ENCODE measurements at regions not wholly inside any gene's neighbourhood (a gene's known extent, or its start where the extent isn't known, plus 50 kb on each side); places are given as distances from the start of the nearest gene placed in this dataset.

DNA sequence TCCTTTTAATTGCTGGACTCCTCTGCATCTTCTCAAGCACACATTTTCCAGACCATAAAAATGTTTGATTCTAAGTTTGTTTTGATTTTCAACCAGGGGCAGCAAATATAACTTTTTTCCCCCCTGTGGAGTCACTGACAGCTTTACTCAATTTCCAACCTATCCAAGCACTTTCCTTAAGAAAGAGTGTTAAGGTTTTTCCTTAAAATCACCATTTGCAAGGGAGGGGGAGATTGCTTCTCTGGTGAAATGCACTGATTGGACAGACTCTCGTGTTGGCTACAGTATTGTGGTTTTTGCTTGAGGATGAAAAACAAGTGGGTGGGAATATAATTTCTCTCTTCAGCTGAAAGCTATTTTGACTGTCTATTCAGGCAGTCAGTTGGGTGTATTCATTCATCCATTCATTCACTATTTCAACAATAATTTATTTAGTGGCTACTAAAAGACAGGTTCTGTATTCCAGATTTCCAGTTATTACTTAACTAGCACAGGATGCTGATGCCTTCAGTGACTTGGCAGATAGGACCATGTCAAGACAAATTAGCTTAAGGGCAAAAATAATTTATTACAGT lies 146.3 kb downstream of the BAMBI start:
- peak; percentile 47 for DNase-seq (ENCODE audit: low read depth)
- no peak for TF ChIP-seq CTCF (IDR thresholded peaks at IDR 0.05; ENCODE audit: insufficient read depth, low read depth, low read length)
- H3K4me3 ChIP-seq (ENCODE audit: low read depth, low read length) = no peak overlapping the region

- TF ChIP-seq CTCF (IDR thresholded peaks at IDR 0.05; ENCODE audit: insufficient read depth, low read depth, low read length) = no peak
- DNase-seq (ENCODE audit: low read depth) = peak; percentile 75
- no peak overlapping the region for H3K4me3 ChIP-seq (ENCODE audit: low read depth, low read length)
Observed at GRCh38 chr10:28833313-28833712, 156.0 kb downstream of the BAMBI start.

- no peak for TF ChIP-seq CTCF (IDR thresholded peaks at IDR 0.05; ENCODE audit: insufficient read depth, low read depth, low read length)
- H3K4me3 ChIP-seq (ENCODE audit: low read depth, low read length) = no peak overlapping the region
- no peak for DNase-seq (ENCODE audit: low read depth)
Observed at GRCh38 chr10:28836435-28836743, 159.1 kb downstream of the BAMBI start.

DNA sequence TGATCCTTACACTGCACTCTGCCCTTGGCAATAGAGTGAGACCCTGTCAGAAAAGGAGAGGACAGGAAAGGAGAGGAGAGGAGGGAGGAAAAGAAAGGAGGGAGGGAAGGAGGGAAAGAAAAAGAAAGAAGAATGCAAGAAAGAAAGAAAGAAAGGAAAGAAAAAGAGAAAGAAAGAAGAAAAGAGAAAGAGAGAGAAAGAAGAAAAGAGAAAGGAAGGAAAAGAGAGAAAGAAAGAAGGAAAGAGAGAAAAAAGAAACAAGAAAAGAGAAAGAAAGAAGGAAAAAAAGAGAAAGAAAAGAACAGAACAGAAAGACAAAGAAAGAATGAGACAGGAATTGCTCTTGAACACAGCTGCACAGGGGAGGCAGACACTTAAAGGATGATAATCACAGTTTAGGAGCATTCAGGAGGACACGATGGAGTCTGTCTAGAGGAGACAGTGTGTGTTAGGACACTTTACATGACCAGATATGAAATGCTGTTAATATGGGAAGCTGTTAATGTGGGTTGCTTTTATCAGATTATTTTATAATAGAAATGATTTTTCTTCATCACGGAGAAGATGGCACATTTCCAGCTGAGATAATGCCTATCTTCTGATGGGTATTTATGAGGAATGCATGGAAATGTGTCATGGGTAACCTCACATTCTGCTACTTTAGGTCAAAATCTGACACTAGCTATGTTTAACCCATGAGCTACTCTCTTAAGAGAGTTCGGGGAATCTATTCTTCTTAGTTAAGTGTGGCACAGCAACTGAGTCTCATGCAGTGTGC lies 160.5 kb downstream of the BAMBI start:
- no peak overlapping the region for H3K4me3 ChIP-seq (ENCODE audit: low read depth, low read length)
- TF ChIP-seq CTCF (IDR thresholded peaks at IDR 0.05; ENCODE audit: insufficient read depth, low read depth, low read length) = no peak
- peak; percentile 46 for DNase-seq (ENCODE audit: low read depth)

DNA sequence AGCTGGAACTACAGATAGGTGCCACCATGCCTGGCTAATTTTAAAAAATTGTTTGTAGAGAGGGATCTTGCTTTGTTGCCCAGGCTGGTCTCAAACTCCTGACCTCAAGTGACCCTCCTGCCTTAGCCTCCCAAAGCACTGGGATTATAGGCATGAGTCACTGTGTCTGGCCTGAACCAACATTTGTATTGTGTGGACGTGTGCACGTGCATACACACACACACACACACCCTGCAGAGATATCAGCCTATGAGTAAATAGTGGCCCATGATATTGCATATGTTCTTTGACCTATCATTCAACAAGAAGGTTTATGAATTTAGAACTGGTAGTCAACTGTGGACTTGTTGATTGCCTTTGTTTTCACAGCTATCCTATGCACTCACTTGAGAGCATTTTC lies 161.6 kb downstream of the BAMBI start:
- TF ChIP-seq CTCF (IDR thresholded peaks at IDR 0.05; ENCODE audit: insufficient read depth, low read depth, low read length) = no peak
- peak; percentile 65 for DNase-seq (ENCODE audit: low read depth)
- no peak overlapping the region for H3K4me3 ChIP-seq (ENCODE audit: low read depth, low read length)

GRCh38 chr10:28839600-28840007 lies 162.3 kb downstream of the BAMBI start:
- TF ChIP-seq CTCF (IDR thresholded peaks at IDR 0.05; ENCODE audit: insufficient read depth, low read depth, low read length) = no peak
- H3K4me3 ChIP-seq (ENCODE audit: low read depth, low read length) = no peak overlapping the region
- peak; percentile 99 for DNase-seq (ENCODE audit: low read depth)

GRCh38 chr10:28840202-28840601 lies 162.9 kb downstream of the BAMBI start:
- no peak for DNase-seq (ENCODE audit: low read depth)
- no peak for TF ChIP-seq CTCF (IDR thresholded peaks at IDR 0.05; ENCODE audit: insufficient read depth, low read depth, low read length)
- H3K4me3 ChIP-seq (ENCODE audit: low read depth, low read length) = peak overlapping the region; percentile 3
